K562 (cell line): ENCODE measurements at regions not wholly inside any gene's neighbourhood (a gene's known extent, or its start where the extent isn't known, plus 50 kb on each side); places are given as distances from the start of the nearest gene placed in this dataset.

Experiments used
- ATAC-seq: fragments of 200-7000 bp; cut with Tn5 transposase; 3 replicates; pipeline ENCODE4 v1.9.1; 2020; ENCODE audit warnings: moderate library complexity
- BruUV-seq: library from RNA; stranded (reverse); fragments of 400-500 nt; replicated peaks from 2 replicates; lab custom pipeline; 2021; lab: Mats Ljungman, UMichigan
- CTCF ChIA-PET: fragments of 300-600 bp; formaldehyde crosslinking; extraction: SDS; loops from one replicate; lab custom pipeline; 2021; ENCODE audit warnings: low intra/inter-chr PET ratio; lab: Yijun Ruan, JAX
- POLR2A ChIA-PET: fragments of 300-600, 350-650 bp; sonication (Branson Sonifier 250); formaldehyde crosslinking; extraction: SDS; loops from one replicate; lab custom pipeline; 2021; ENCODE audit warnings: antibody characterized with exemption, inconsistent platforms; lab: Yijun Ruan, JAX
- DNase-seq, 4 experiments: peaks; one replicate each; pipeline versions ENCODE4 v3.0.0 to v3.0.0-alpha.2; 2011 to 2018; ENCODE audit warnings: low spot score in 3 of 4, mixed read lengths in 3 of 4; ENCODE audit errors: extremely low read depth in 1 of 4
- FAIRE-seq: peaks from 2 replicates; lab custom pipeline; 2011; peaks lifted over from hg19 to GRCh38; lab: Jason Lieb, UNC
- H2AFZ ChIP-seq: 2 replicates; pipeline ENCODE4 v1.6.0; 2011; ENCODE audit warnings: low read depth, low read length, control low read depth, inconsistent platforms
- H3K27ac ChIP-seq: fragments of 200-600 bp; 3 replicates; pipeline ENCODE4 v1.8.0; 2011; ENCODE audit warnings: low read depth, mild to moderate bottlenecking, control low read depth, inconsistent platforms, low read length, moderate library complexity, mixed read lengths; ENCODE audit errors: extremely low read depth
- H3K27me3 ChIP-seq, 2 experiments: fragments of 300-600 bp in 1 of 2; 2 replicates in 1 of 2; 3 replicates in 1 of 2; pipeline versions ENCODE4 v1.6.0 to v1.8.0; 2011; ENCODE audit warnings: inconsistent platforms in 2 of 2, low read length in 2 of 2, mild to moderate bottlenecking in 1 of 2, mixed read lengths in 1 of 2, moderate library complexity in 1 of 2; ENCODE audit not compliant: control insufficient read depth in 2 of 2, insufficient read depth in 2 of 2
- H3K36me3 ChIP-seq: fragments of 300-600 bp; 3 replicates; pipeline ENCODE4 v1.8.0; 2011; ENCODE audit warnings: mild to moderate bottlenecking, low read length, inconsistent platforms; ENCODE audit not compliant: control insufficient read depth, insufficient read depth
- H3K4me1 ChIP-seq, 2 experiments: fragments of 200-600 bp in 1 of 2; replicated peaks in 1 of 2; 2 replicates in 1 of 2; 3 replicates in 1 of 2; pipeline versions ENCODE4 v1.5.1 to v1.8.0; 2011; ENCODE audit warnings: inconsistent platforms in 2 of 2, low read length in 2 of 2, mild to moderate bottlenecking in 1 of 2, mixed read lengths in 1 of 2, moderate library complexity in 1 of 2; ENCODE audit not compliant: control insufficient read depth in 2 of 2, insufficient read depth in 2 of 2
- H3K4me2 ChIP-seq: 2 replicates; pipeline ENCODE4 v1.6.1; 2011; ENCODE audit warnings: low read length, control low read depth, inconsistent platforms, mixed read lengths; ENCODE audit not compliant: insufficient read depth
- H3K4me3 ChIP-seq: fragments of 200-600 bp; sonication (generic), shearing (Covaris generic); 2 replicates; pipeline ENCODE4 v1.5.1; 2016; ENCODE audit warnings: control low read depth, inconsistent platforms
- H3K79me2 ChIP-seq: fragments of 200-600 bp; 3 replicates; pipeline ENCODE4 v1.8.0; 2011; ENCODE audit warnings: low read length, inconsistent platforms; ENCODE audit not compliant: control insufficient read depth, insufficient read depth
- H3K9ac ChIP-seq, 2 experiments: 2 replicates each; pipeline versions ENCODE4 v1.6.0 to v1.6.1; 2011; ENCODE audit warnings: low read depth in 2 of 2, low read length in 2 of 2, control low read depth in 1 of 2, inconsistent platforms in 1 of 2, mild to moderate bottlenecking in 1 of 2, mixed read lengths in 1 of 2; ENCODE audit not compliant: insufficient read depth in 1 of 2
- H3K9me1 ChIP-seq: one replicate; pipeline ENCODE4 v1.6.0; 2011; ENCODE audit warnings: inconsistent platforms, mild to moderate bottlenecking, low read length, moderate library complexity; ENCODE audit not compliant: control insufficient read depth, insufficient read depth
- H3K9me3 ChIP-seq: replicated peaks from 2 replicates; pipeline ENCODE4 v1.5.1; 2011; ENCODE audit warnings: low read depth, low read length, inconsistent platforms; ENCODE audit not compliant: control insufficient read depth, insufficient read depth
- H4K20me1 ChIP-seq: replicated peaks from 2 replicates; pipeline ENCODE4 v1.6.1; 2011; ENCODE audit warnings: low read length, inconsistent platforms, mixed read lengths; ENCODE audit not compliant: control insufficient read depth, insufficient read depth
- FOS ChIP-seq: IDR thresholded peaks from 3 replicates; pipeline ENCODE4 v1.6.1; 2011; ENCODE audit not compliant: insufficient read length; ENCODE audit errors: extremely low read depth
- GABPA ChIP-seq: fragments of 200-800 bp; sonication (Bioruptor generic); conservative IDR thresholded peaks from 2 replicates; pipeline ENCODE4 v1.6.1; 2016; ENCODE audit warnings: low read depth, missing genetic modification characterization, missing compliant biosample characterization
- HCFC1 ChIP-seq: IDR thresholded peaks from 2 replicates; pipeline ENCODE4 v1.6.1; 2012; ENCODE audit warnings: low read depth, low read length, improper control_type of control experiment
- MEIS2 ChIP-seq: fragments of 450-650 bp; IDR thresholded peaks from 2 replicates; pipeline ENCODE4 v1.6.1; 2014; ENCODE audit warnings: mild to moderate bottlenecking; ENCODE audit not compliant: partially characterized antibody
- NFATC3 ChIP-seq: fragments of 450-650 bp; IDR thresholded peaks from 2 replicates; pipeline ENCODE4 v1.6.1; 2017; ENCODE audit warnings: mild to moderate bottlenecking
- NFIX ChIP-seq: fragments of 250-450 bp; sonication (Bioruptor Pico); IDR thresholded peaks from 2 replicates; pipeline ENCODE4 v1.4.0; 2020; ENCODE audit warnings: low read depth, mild to moderate bottlenecking, moderate library complexity
- NRF1 ChIP-seq, 2 experiments: fragments of 450-650 bp; IDR thresholded peaks in 1 of 2; conservative IDR thresholded peaks in 1 of 2; 2 replicates each; pipeline ENCODE4 v1.6.1; 2014; ENCODE audit warnings: mild to moderate bottlenecking in 2 of 2
- SAFB2 ChIP-seq: fragments of 200-400 bp; formaldehyde crosslinking; IDR thresholded peaks from 2 replicates; pipeline ENCODE4 v1.6.1; 2018; ENCODE audit warnings: borderline replicate concordance, low read length, low read depth, moderate library complexity; ENCODE audit not compliant: severe bottlenecking
- TAF1 ChIP-seq: IDR thresholded peaks from 2 replicates; pipeline ENCODE4 v1.6.1; 2011; ENCODE audit warnings: mild to moderate bottlenecking, low read length, moderate library complexity; ENCODE audit not compliant: insufficient read depth, control insufficient read depth, severe bottlenecking; ENCODE audit errors: extremely low read depth
- YBX1 ChIP-seq: fragments of 450-650 bp; IDR thresholded peaks from 2 replicates; pipeline ENCODE4 v1.7.1; 2016; ENCODE audit warnings: mild to moderate bottlenecking
- ZNF175 ChIP-seq: fragments of 200-800 bp; sonication (Bioruptor generic); IDR thresholded peaks from 2 replicates; pipeline ENCODE4 v1.6.1; 2016; ENCODE audit warnings: low read depth, mild to moderate bottlenecking, missing genetic modification characterization, missing compliant biosample characterization
- ZNF431 ChIP-seq: sonication (generic); formaldehyde crosslinking; IDR thresholded peaks from 2 replicates; pipeline ENCODE4 v1.8.0; 2022; ENCODE audit warnings: mild to moderate bottlenecking, missing genetic modification reagents
- WGBS: fragments of 100-300 bp; shearing (Covaris generic); methylation state at CpG from one replicate; pipeline ENCODE4 v1.1.6; 2016; ENCODE audit warnings: low coverage, mixed read lengths; ENCODE audit not compliant: insufficient coverage; ENCODE audit errors: missing lambda C conversion rate; 5-methylcytosine and 5-hydroxymethylcytosine counted together
- in situ Hi-C: fragments of 300-500 bp; cut with MboI; formaldehyde crosslinking; loops from 4 replicates; pipeline ENCODE4 v1.15.0; 2018; ENCODE audit warnings: inconsistent platforms, mixed read lengths
- intact Hi-C: fragments of 100-400 bp; cut with micrococcal nuclease; formaldehyde crosslinking; loops from 2 replicates; pipeline ENCODE4 v1.14.2; 2022
- TF ChIP-seq, protein P1 (sequence below): sonication (generic); formaldehyde crosslinking; IDR thresholded peaks from 2 replicates; pipeline ENCODE4 v1.5.0; 2020; ENCODE audit warnings: missing genetic modification reagents
- TF ChIP-seq, protein P2 (sequence below): fragments of 450-650 bp; IDR thresholded peaks from 2 replicates; pipeline ENCODE4 v1.6.1; 2018; ENCODE audit not compliant: partially characterized antibody
- TF ChIP-seq, protein P3 (sequence below), 2 experiments: fragments of 200-800 bp in 1 of 2; sonication (Bioruptor generic) in 1 of 2; sonication (generic) in 1 of 2; formaldehyde crosslinking in 1 of 2; IDR thresholded peaks in 1 of 2; conservative IDR thresholded peaks in 1 of 2; 2 replicates each; pipeline versions ENCODE4 v1.5.0 to v1.6.1; 2016 to 2020; ENCODE audit warnings: missing compliant biosample characterization in 1 of 2, missing genetic modification characterization in 1 of 2, missing genetic modification reagents in 1 of 2

DNA sequence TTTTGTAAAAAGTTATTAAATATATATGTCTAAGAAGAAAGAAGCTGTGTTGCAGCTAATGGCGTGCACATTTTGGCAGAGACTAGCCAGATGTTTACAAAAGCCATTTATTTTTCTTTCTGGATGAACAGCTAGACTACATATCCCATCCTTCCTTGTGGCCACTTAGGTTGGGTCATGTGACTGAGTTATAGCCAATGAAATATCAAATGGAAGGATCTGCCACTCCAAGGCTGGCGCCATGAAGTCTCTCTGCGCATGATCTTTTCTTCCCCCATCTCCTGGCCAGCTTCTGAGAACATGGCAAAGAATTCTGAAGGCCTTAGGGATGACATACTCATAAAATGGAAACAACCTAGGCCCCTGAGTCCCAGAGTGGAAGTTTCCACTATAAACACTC is 244.2 kb upstream of the DAB2 start (continued):
- TF ChIP-seq NRF1 (conservative IDR thresholded peaks at IDR 0.05 in 1 of 2, IDR thresholded peaks at IDR 0.05 in 1 of 2) (peak; percentile 81 to 84), TAF1 (no peak), MEIS2 (no peak), FOS (peak; percentile 30), HCFC1 (peak; percentile 68), NFIX (CRISPR knock-in tag) (no peak)
- TF ChIP-seq, protein P1, sequence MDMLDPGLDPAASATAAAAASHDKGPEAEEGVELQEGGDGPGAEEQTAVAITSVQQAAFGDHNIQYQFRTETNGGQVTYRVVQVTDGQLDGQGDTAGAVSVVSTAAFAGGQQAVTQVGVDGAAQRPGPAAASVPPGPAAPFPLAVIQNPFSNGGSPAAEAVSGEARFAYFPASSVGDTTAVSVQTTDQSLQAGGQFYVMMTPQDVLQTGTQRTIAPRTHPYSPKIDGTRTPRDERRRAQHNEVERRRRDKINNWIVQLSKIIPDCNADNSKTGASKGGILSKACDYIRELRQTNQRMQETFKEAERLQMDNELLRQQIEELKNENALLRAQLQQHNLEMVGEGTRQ: peak; percentile 87

DNA sequence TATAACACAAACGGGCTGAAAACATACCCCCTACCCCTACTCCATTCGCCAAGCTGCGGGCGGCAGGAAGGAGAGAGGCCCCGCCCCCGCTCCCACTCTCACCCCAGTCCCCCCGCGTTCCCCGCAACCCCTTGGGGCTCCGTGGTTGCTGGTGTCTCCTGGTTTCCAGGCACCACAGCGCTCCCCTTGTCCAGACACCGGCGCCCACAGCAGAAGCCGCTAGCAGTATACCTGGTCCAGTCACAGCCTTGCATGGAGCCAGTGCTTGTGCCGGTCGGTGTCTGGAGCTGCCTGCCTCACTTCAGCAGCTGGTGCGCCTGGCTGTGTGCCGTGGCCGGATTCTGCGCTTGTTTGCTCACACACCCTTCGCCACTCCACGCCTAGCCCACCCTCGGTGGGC is 240.5 kb upstream of the DAB2 start:
- H3K9me1 ChIP-seq: no peaks in the 10 kb centered on the region
- BruUV-seq: no TSS peak
- no peaks in the 10 kb centered on the region for H4K20me1 ChIP-seq
- WGBS: 0% methylated on average over 20 of the region's 23 CpGs
- ATAC-seq (peak; percentile 57), DNase-seq (no peak), FAIRE-seq (no peak)
- no peak overlapping the region for H3K4me3 ChIP-seq
- peak overlapping the region; percentile 48; the same call in 1 of the 2 replicates for H2AFZ ChIP-seq
- H3K9ac ChIP-seq: peak overlapping the region in 1 of 2 experiments; percentile 53; a peak in 2 of 4 replicates
- H3K79me2 ChIP-seq: no peaks in the 10 kb centered on the region
- POLR2A ChIA-PET: interaction anchor here (1.4 kb wide), 1 partner anchor 10 kb away, joined by 5 read pairs; no protein-coding TSS in a partner anchor
- H3K27me3 ChIP-seq: no peaks in the 10 kb centered on the region
- intact Hi-C loops: no loop called here
- no peak overlapping the region for H3K27ac ChIP-seq
- in situ Hi-C loops: no loop called here
- no peaks in the 10 kb centered on the region for H3K36me3 ChIP-seq
- no peaks in the 10 kb centered on the region for H3K9me3 ChIP-seq
- CTCF ChIA-PET: no interaction called here
- peaks cover 0 to 6% of the 10 kb centered on the region in 2 experiments; a peak in 2 of 5 replicates for H3K4me1 ChIP-seq
- H3K4me2 ChIP-seq: no peak overlapping the region
- TF ChIP-seq NFATC3 (no peak), ZNF175 (CRISPR knock-in tag) (no peak), YBX1 (no peak), ZNF431 (CRISPR knock-in tag) (no peak), GABPA (tag) (no peak), SAFB2 (no peak)
- TF ChIP-seq, protein P2, sequence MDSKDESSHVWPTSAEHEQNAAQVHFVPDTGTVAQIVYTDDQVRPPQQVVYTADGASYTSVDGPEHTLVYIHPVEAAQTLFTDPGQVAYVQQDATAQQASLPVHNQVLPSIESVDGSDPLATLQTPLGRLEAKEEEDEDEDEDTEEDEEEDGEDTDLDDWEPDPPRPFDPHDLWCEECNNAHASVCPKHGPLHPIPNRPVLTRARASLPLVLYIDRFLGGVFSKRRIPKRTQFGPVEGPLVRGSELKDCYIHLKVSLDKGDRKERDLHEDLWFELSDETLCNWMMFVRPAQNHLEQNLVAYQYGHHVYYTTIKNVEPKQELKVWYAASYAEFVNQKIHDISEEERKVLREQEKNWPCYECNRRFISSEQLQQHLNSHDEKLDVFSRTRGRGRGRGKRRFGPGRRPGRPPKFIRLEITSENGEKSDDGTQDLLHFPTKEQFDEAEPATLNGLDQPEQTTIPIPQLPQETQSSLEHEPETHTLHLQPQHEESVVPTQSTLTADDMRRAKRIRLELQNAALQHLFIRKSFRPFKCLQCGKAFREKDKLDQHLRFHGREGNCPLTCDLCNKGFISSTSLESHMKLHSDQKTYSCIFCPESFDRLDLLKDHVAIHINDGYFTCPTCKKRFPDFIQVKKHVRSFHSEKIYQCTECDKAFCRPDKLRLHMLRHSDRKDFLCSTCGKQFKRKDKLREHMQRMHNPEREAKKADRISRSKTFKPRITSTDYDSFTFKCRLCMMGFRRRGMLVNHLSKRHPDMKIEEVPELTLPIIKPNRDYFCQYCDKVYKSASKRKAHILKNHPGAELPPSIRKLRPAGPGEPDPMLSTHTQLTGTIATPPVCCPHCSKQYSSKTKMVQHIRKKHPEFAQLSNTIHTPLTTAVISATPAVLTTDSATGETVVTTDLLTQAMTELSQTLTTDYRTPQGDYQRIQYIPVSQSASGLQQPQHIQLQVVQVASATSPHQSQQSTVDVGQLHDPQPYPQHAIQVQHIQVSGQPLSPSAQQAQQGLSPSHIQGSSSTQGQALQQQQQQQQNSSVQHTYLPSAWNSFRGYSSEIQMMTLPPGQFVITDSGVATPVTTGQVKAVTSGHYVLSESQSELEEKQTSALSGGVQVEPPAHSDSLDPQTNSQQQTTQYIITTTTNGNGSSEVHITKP: no peak
- TF ChIP-seq, protein P3, sequence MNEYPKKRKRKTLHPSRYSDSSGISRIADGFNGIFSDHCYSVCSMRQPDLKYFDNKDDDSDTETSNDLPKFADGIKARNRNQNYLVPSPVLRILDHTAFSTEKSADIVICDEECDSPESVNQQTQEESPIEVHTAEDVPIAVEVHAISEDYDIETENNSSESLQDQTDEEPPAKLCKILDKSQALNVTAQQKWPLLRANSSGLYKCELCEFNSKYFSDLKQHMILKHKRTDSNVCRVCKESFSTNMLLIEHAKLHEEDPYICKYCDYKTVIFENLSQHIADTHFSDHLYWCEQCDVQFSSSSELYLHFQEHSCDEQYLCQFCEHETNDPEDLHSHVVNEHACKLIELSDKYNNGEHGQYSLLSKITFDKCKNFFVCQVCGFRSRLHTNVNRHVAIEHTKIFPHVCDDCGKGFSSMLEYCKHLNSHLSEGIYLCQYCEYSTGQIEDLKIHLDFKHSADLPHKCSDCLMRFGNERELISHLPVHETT (CRISPR knock-in tag; conservative IDR thresholded peaks at IDR 0.05 in 1 of 2, IDR thresholded peaks at IDR 0.05 in 1 of 2): no peak
